DOHH2 (cell line): ENCODE measurements at regions not wholly inside any gene's neighbourhood (a gene's known extent, or its start where the extent isn't known, plus 50 kb on each side); places are given as distances from the start of the nearest gene placed in this dataset.

Source experiments
- CTCF ChIP-seq: fragments of 200-600 bp; sonication (generic); IDR thresholded peaks from one replicate; pipeline ENCODE4 v1.5.1; 2014; ENCODE audit warnings: antibody characterized with exemption, mild to moderate bottlenecking, low read depth, low read length; ENCODE audit not compliant: poor library complexity, severe bottlenecking
- EZH2phosphoT487 ChIP-seq: fragments of 200-600 bp; sonication (generic); IDR thresholded peaks from 2 replicates; pipeline ENCODE4 v1.6.1; 2017; ENCODE audit warnings: borderline replicate concordance, mild to moderate bottlenecking, antibody characterized with exemption, low read length, moderate library complexity, mixed read lengths

GRCh38 chr6:147858421-147858820 lies 349.9 kb downstream of the SAMD5 start:
- TF ChIP-seq CTCF: no peak
- TF ChIP-seq EZH2phosphoT487: no peak
